HAP-1 (cell line): ENCODE measurements at regions not wholly inside any gene's neighbourhood (a gene's known extent, or its start where the extent isn't known, plus 50 kb on each side); places are given as distances from the start of the nearest gene placed in this dataset.

Source experiments
- DNase-seq, 2 experiments: peaks; one replicate each; pipeline ENCODE4 v3.0.0-alpha.2; 2016 to 2020; ENCODE audit warnings: low spot score in 2 of 2
- H3K27me3 ChIP-seq: fragments of 250-450 bp; sonication (Bioruptor Pico); 2 replicates; pipeline ENCODE4 v1.5.1; 2020; ENCODE audit warnings: low read depth, mild to moderate bottlenecking, moderate library complexity
- H3K36me3 ChIP-seq: fragments of 250-450 bp; sonication (Bioruptor Pico); replicated peaks from 2 replicates; pipeline ENCODE4 v1.5.1; 2020; ENCODE audit warnings: mild to moderate bottlenecking
- H3K4me1 ChIP-seq: fragments of 250-450 bp; sonication (Bioruptor Pico); 2 replicates; pipeline ENCODE4 v1.5.1; 2020; ENCODE audit warnings: mild to moderate bottlenecking
- H3K4me3 ChIP-seq: fragments of 250-450 bp; sonication (Bioruptor Pico); 2 replicates; pipeline ENCODE4 v1.5.1; 2020; ENCODE audit warnings: mild to moderate bottlenecking, moderate library complexity
- H3K9me3 ChIP-seq: fragments of 250-450 bp; sonication (Bioruptor Pico); 2 replicates; pipeline ENCODE4 v1.5.1; 2020; ENCODE audit warnings: mild to moderate bottlenecking, moderate library complexity
- in situ Hi-C: fragments of 300-500 bp; cut with MboI; formaldehyde crosslinking; loops from 3 replicates; pipeline ENCODE4 v1.14.3; 2020; ENCODE audit warnings: low sequenced_read_pairs, inconsistent platforms, mixed read lengths

DNA sequence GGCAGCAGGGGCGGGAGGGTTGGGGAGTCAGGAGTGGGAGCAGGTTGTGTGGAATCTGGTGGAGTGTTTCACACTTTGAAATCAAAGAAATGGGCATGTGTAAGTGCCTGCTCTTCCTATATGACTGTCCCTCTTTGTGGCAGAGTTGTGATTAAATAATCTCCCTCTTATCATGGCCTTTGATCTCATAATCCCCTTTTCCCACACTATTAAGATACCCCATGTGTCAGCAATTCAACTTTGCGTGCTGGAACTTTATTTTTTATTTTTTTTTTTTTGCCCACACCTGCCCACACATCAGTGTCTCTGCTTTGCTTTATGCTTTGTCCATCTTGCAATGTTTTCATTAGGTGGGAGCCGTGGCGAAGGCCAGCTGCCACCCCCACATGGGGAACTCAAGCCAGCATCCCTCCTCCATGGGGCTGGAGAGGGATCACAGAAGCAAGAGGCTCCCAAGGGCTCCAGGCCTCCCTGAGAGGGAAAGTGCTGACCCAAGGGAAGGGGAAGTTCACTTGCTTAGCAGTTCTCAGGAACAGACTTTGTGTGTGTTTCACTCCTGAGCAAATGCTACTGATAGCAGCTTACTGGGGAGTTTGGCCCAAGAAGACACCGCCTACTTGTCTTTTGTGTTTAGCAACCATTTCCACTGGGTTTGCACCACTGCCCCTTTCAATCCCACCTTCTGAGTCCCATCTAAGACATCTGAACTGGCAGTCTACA is 243.4 kb downstream of the BCL11A start:
- in situ Hi-C loops = no loop called here
- no peak for DNase-seq
- H3K4me1 ChIP-seq = no peaks in the 10 kb centered on the region

DNA sequence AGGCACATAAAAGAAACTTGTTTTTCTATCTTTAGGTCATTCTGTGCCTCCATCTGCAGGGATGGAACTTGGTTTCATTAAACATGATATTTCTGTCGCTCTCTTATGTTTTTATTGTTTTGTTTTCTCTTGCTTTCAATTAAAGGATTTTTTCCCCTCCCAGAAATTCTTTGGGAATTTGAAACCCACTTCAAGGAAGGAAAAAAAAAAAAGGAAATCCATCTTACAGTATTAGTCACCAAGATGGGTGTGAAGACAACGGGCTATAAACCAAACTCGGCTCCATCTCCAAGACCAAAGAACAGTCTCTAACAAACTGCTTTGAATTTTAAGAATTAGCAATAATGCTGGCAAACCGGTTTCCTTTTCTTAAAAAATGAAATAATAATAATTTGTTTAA is 244.1 kb downstream of the BCL11A start:
- H3K4me1 ChIP-seq = no peaks in the 10 kb centered on the region
- H3K36me3 ChIP-seq = no peaks in the 10 kb centered on the region
- in situ Hi-C loops = no loop called here
- no peak overlapping the region for H3K4me3 ChIP-seq
- H3K9me3 ChIP-seq = no peaks in the 10 kb centered on the region
- no peaks in the 10 kb centered on the region; the same call in 1 of the 2 replicates for H3K27me3 ChIP-seq
- no peak for DNase-seq

More for the DNA sequence above, 243.4 kb downstream of the BCL11A start:
- Histone ChIP-seq H3K36me3 (no peaks in the 10 kb centered on the region), H3K27me3 (no peaks in the 10 kb centered on the region; the same call in 1 of the 2 replicates), H3K4me3 (no peak overlapping the region), H3K9me3 (no peaks in the 10 kb centered on the region)

DNA sequence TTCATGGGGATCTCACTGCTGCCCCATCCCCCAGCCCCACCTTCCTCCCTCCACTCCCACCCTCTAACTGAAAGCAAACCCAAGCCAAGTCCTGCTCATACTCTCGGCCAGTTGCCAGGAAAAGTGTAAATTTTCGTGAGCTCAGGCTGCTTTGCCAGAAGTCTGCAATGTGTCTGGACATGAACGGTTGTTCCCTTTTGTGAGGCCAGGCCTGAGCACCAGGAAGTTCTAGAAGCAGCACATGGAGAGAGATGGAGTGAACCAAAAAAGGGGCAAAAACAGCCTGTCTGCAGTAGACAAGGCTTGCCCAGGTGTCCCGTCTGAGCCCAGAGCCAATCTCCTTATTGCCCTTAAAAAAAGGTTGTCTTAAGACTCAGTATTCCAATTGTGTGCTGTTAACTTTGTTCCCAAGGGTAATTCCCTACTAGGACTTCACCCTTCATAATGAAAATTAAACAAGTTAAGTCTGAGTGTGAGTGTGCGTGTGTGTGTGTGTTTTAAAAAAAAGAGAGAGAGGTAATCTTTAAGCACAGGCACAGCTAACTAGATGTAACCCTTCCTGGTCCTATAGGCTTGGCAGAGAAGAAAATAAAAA is 247.1 kb downstream of the BCL11A start:
- DNase-seq = no peak
- Histone ChIP-seq H3K9me3 (no peaks in the 10 kb centered on the region), H3K4me3 (no peak overlapping the region), H3K4me1 (no peaks in the 10 kb centered on the region), H3K27me3 (no peaks in the 10 kb centered on the region; the same call in 1 of the 2 replicates), H3K36me3 (no peaks in the 10 kb centered on the region)
- in situ Hi-C loops = no loop called here

DNA sequence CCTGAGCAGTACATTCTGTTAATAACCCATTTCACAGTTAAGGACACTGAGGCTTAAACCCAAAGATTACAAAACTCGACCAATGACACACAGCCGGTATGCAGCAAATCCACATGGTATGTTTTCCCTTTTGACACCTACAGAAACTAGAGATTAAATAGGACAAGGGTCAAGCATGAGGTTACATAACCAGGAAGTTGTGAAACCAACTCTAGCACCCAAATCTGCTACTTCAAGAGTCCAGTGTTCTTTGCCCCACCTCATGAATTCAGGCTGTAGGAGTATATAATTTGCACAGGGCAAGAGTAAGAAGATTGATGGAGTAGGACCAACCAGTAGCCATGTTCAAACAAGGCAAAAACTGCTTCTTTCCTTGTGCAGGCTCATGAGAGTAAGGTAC is 249.8 kb downstream of the BCL11A start:
- Histone ChIP-seq H3K36me3 (no peaks in the 10 kb centered on the region), H3K9me3 (no peaks in the 10 kb centered on the region), H3K27me3 (no peaks in the 10 kb centered on the region; the same call in 1 of the 2 replicates), H3K4me3 (no peak overlapping the region), H3K4me1 (no peaks in the 10 kb centered on the region)
- in situ Hi-C loops = no loop called here
- no peak for DNase-seq

DNA sequence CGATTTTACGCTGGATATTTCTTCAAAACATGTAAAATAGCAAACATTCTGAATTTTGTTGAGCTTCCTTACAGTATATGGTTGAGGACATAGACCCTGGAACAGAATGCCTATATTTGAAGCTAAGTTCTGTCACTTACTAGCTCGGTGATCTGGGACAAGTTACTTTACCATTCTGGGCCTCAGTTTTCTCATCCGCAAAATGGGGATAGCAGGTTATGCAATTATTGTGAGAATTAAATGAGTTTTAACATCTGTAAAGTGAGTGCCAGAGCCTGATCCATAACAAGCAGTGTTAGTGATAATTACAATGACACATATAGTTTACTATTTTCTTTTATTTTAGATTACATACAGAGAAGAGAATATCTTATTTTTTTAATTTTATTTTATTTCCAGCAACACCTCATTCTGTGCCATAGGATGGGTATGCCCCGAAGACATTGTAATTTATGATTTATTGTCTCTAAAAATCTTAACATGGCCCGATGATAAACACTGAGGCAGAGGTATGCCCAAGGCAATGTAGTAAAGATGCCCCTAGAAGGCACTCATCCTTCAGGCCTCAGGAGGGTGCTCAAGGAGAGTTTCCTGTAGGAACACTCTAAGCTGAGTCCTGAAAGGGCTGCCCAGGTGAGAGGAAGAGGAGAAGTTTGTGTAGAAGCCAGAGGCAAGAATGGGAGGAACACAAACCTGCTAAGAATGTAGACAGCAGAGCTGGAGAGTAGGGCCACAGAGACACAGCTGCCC is 250.9 kb downstream of the BCL11A start:
- Histone ChIP-seq H3K9me3 (no peaks in the 10 kb centered on the region), H3K27me3 (no peaks in the 10 kb centered on the region; the same call in 1 of the 2 replicates), H3K4me3 (no peak overlapping the region), H3K4me1 (no peaks in the 10 kb centered on the region), H3K36me3 (no peaks in the 10 kb centered on the region)
- in situ Hi-C loops = no loop called here
- DNase-seq = no peak

DNA sequence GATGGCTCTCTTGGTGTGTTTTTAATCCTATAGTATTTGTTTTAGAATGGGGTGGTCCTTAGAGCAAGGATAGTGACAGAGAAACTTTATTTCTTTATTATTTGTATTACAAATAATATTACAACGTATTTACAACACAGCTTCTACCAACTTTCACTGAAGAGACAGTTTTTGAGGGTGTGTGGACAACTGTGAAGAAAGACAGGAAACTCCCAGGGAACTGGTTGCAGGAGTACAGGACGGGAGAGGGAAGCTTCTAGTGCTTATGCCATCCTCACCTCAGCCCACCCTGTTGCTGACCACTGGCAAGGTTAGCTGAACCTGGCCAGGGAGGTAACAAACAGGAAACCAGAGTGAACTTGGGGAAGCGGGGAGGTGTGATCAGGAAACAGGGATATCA is 251.7 kb downstream of the BCL11A start:
- no peak for DNase-seq
- Histone ChIP-seq H3K9me3 (no peaks in the 10 kb centered on the region), H3K4me1 (no peaks in the 10 kb centered on the region), H3K27me3 (no peaks in the 10 kb centered on the region; the same call in 1 of the 2 replicates), H3K36me3 (no peaks in the 10 kb centered on the region), H3K4me3 (no peak overlapping the region)
- in situ Hi-C loops = no loop called here

DNA sequence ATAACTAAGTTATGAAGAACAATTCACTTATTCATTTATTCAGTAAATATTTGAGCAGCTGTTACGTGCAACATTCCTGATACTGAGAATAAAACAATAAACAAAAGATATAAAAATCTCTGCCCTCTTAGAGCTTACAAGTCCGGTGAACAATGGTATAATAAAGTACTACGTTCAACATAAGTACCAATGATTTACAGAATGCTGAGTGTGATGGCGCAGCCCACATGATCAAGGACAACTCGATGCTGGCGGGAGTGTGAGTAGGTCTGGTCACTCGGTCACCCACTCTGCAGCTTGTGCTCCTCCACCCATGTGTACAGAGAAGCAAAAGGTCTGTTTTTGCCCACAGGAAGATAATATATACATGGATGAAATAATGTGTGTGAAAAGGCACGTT is 254.3 kb downstream of the BCL11A start:
- Histone ChIP-seq H3K27me3 (no peaks in the 10 kb centered on the region), H3K9me3 (no peaks in the 10 kb centered on the region)

DNA sequence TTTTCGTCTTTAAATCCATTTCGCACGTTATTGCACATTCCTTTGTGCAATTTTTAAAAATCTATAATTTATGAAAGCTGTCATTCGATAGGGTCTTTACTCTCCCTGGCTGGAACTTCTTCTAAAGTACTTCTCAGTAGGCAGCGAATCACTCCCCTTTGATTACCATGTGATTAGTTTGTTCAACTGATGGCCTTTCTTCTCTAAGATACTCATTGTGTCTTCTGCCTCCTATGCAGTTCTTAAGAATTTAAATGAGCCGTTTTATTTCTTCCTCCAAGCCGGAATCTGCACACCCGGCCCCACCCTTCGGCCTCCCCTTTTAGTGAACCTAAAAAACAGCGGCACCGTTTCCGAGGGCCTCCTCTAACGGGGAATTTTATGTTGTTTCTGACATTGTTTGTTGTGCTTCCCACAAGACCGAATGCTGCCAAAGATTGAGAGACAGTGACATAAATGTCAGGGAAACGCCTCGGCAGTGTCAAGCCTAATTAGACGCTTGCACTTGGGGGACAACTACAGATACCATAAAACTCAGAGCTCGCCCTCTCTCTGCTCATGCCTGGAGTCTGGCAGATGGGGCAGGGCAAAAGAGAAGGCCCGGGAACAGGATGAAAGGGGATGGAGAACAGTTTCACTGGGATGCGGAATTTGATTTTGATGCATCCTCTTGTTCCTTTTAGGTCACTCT is 255.3 kb downstream of the BCL11A start:
- H3K4me1 ChIP-seq = no peaks in the 10 kb centered on the region
- no peak overlapping the region for H3K4me3 ChIP-seq

More for the DNA sequence above, 254.3 kb downstream of the BCL11A start:
- Histone ChIP-seq H3K4me3 (no peak overlapping the region), H3K4me1 (no peaks in the 10 kb centered on the region), H3K36me3 (no peaks in the 10 kb centered on the region)
- in situ Hi-C loops = no loop called here
- no peak for DNase-seq

DNA sequence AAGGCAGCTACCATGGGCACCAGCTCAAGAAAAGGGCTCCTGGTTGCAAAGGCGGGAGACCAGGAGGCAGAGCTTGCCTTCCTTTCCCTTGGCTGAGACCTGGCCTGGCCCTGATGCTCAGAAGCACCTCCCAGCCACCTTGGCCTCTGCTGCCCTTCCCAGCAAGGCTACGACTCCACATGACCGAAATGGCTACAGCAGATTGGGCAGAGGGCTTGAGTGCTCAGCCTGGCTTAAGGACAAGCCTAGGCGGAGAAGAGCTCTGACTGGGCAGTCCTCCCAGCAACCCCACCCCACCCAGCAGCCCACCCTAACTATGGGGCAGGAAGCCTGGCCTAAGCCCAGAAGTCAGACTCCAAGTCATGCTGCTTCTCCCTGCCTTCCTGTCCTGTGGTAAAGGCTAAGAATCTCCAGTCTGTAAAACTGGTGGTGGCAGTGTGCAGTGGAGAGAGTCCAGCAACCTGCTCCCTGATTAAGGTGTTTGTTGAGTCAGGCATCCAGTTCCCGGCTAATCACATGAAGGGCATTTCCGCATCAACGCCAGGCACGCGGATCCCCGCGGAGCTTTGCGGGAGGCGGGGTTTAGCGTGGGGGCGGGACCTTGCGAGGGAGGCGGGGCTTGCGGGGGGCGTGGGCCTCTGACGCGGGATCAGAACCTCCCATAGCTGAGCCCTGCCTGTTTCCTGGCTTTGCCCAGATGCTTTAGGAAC is 256.0 kb downstream of the BCL11A start:
- no peak for DNase-seq
- H3K4me3 ChIP-seq = no peak overlapping the region
- no peaks in the 10 kb centered on the region for H3K4me1 ChIP-seq
- in situ Hi-C loops = no loop called here
- H3K36me3 ChIP-seq = no peaks in the 10 kb centered on the region
- no peaks in the 10 kb centered on the region for H3K27me3 ChIP-seq
- no peaks in the 10 kb centered on the region; the same call in 1 of the 2 replicates for H3K9me3 ChIP-seq

More for the DNA sequence above, 255.3 kb downstream of the BCL11A start:
- in situ Hi-C loops = no loop called here
- Histone ChIP-seq H3K9me3 (no peaks in the 10 kb centered on the region; the same call in 1 of the 2 replicates), H3K27me3 (no peaks in the 10 kb centered on the region), H3K36me3 (no peaks in the 10 kb centered on the region)
- no peak for DNase-seq

DNA sequence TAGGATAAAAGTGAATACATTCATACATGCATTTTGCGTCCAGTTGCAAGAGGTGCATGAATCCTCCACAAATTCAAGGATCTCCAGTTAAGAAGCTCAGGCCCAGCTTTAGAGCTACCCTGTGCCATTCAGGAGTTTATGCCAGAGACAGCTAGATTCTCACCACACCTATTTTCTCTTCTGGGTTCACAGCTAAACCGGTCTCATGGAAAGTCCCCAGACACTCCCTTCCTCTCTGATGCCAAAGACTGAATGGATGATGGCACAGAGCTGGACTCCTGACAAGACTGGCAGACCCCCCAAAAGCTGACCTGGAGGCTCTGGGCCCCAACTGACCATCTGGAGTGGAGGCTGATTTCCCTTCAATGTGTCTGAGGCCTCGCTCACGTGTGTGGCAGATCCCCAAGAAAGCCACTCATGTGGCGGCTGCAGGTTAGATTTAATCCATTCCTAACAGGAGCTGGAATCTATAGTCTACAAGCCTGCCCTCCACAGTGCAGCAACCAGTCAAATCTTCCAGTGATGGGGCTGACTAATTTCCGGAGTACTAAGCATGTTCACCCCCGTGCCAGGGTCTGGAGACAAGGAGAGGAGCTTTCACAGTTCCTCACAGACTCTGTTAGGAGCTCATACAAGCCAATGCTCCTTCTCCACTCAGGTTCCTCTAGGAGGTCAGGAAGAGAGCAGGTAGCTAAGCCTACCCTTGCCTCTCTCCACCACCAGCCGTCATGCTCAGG is 257.1 kb downstream of the BCL11A start:
- H3K9me3 ChIP-seq = no peaks in the 10 kb centered on the region; the same call in 1 of the 2 replicates
- in situ Hi-C loops = no loop called here
- H3K27me3 ChIP-seq = no peaks in the 10 kb centered on the region
- no peaks in the 10 kb centered on the region for H3K4me1 ChIP-seq
- no peaks in the 10 kb centered on the region for H3K36me3 ChIP-seq
- no peak overlapping the region for H3K4me3 ChIP-seq
- DNase-seq = no peak

DNA sequence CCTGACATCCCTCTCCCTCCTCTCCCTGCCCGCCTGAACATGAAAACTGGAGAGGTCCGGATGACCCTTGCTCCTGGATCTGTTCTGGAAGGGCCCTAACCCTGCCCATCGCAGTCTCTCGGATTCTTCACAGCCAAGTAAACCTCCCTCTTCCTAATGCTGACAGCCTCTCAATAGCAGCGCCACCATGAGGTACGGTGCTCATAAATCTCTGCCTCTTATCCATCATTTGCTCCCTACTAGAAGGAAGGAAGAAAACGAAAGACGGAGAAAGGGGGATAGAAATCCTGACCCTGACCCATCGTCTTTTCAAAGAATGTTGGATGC is 257.9 kb downstream of the BCL11A start:
- in situ Hi-C loops = no loop called here
- H3K4me1 ChIP-seq = no peaks in the 10 kb centered on the region
- no peak for DNase-seq
- no peaks in the 10 kb centered on the region for H3K27me3 ChIP-seq
- no peaks in the 10 kb centered on the region; the same call in 1 of the 2 replicates for H3K9me3 ChIP-seq
- H3K4me3 ChIP-seq = no peak overlapping the region
- no peaks in the 10 kb centered on the region for H3K36me3 ChIP-seq

DNA sequence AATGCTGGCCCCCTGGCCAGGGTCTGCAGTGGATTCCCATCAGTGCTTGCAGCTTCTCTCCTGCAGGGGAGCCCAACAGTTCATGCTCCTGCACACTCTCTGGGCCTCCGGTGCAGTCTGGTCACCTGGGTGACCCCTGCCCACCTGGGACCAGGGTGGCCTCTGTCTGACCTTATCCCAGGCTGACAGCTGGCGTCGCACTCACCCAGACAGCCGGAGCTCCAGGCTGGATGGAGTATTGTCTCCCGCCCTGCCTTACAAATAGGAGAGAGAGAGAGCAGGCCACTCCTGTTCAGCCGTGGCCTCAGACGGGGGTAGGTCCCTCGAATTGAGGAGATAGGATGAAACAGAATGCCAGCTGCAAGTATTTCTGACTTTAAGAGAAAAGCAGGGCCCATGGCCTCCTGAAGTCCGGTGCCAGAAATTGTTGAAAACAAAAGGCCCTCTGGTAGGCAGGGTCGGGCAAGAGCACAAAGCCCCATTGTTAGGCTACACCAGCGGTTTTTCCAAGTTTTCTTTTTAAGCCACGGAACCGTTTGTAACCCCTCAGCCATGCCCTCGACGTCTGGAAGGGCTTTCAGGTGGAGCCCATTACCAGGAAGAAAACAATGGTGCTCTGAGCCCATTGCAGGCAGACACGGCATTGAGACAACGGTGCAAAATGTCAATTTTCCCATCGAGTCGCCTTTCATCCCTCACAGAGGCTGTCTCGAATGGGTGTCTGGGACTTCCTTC is 258.4 kb downstream of the BCL11A start:
- in situ Hi-C loops = no loop called here
- no peaks in the 10 kb centered on the region for H3K27me3 ChIP-seq
- no peaks in the 10 kb centered on the region; the same call in 1 of the 2 replicates for H3K9me3 ChIP-seq
- no peaks in the 10 kb centered on the region for H3K36me3 ChIP-seq
- H3K4me1 ChIP-seq = no peaks in the 10 kb centered on the region
- H3K4me3 ChIP-seq = no peak overlapping the region
- DNase-seq = no peak
